GM23248 (cell line): ENCODE measurements at regions not wholly inside any gene's neighbourhood (a gene's known extent, or its start where the extent isn't known, plus 50 kb on each side); places are given as distances from the start of the nearest gene placed in this dataset.

Experiments
- DNase-seq: peaks from one replicate; pipeline ENCODE4 v3.0.0-alpha.2; 2015
- H2AFZ ChIP-seq: fragments of 200-600 bp; sonication (generic); 2 replicates; pipeline ENCODE4 v1.6.1; 2016; ENCODE audit warnings: antibody characterized with exemption
- H3F3A ChIP-seq: fragments of 200-600 bp; sonication (generic); 2 replicates; pipeline ENCODE4 v1.6.1; 2016; ENCODE audit warnings: mild to moderate bottlenecking, antibody characterized with exemption, mixed run types; ENCODE audit not compliant: insufficient read depth
- H3K27ac ChIP-seq: fragments of 200-600 bp; sonication (generic); 2 replicates; pipeline ENCODE4 v1.5.1; 2016; ENCODE audit warnings: mild to moderate bottlenecking
- H3K27me3 ChIP-seq: fragments of 200-600 bp; sonication (generic); replicated peaks from 2 replicates; pipeline ENCODE4 v1.6.1; 2016; ENCODE audit warnings: mild to moderate bottlenecking; ENCODE audit not compliant: insufficient read depth
- H3K36me3 ChIP-seq: fragments of 200-600 bp; sonication (generic); 2 replicates; pipeline ENCODE4 v1.6.1; 2016; ENCODE audit warnings: low read depth, mild to moderate bottlenecking
- H3K4me1 ChIP-seq: fragments of 200-600 bp; sonication (generic); 2 replicates; pipeline ENCODE4 v1.6.1; 2016; ENCODE audit warnings: mild to moderate bottlenecking; ENCODE audit not compliant: insufficient read depth
- H3K4me2 ChIP-seq: fragments of 200-600 bp; sonication (generic); one replicate; pipeline ENCODE4 v1.6.1; 2016; ENCODE audit warnings: mild to moderate bottlenecking; ENCODE audit not compliant: unreplicated experiment
- H3K4me3 ChIP-seq: fragments of 200-600 bp; sonication (generic); 2 replicates; pipeline ENCODE4 v1.5.1; 2016; ENCODE audit warnings: mild to moderate bottlenecking
- H3K79me2 ChIP-seq: fragments of 200-600 bp; sonication (generic); 2 replicates; pipeline ENCODE4 v1.6.1; 2016; ENCODE audit warnings: mild to moderate bottlenecking; ENCODE audit not compliant: insufficient read depth
- H3K9ac ChIP-seq: fragments of 200-600 bp; sonication (generic); 2 replicates; pipeline ENCODE4 v1.6.1; 2016; ENCODE audit warnings: mild to moderate bottlenecking
- H3K9me2 ChIP-seq: fragments of 200-600 bp; sonication (generic); 2 replicates; pipeline ENCODE4 v1.6.1; 2016; ENCODE audit warnings: mixed run types, mild to moderate bottlenecking, moderate library complexity; ENCODE audit not compliant: insufficient read depth
- H3K9me3 ChIP-seq: fragments of 200-600 bp; sonication (generic); one replicate; pipeline ENCODE4 v1.6.1; 2017; ENCODE audit warnings: low read depth
- H4K20me1 ChIP-seq: fragments of 200-600 bp; sonication (generic); 2 replicates; pipeline ENCODE4 v1.6.0; 2016; ENCODE audit not compliant: insufficient read depth
- EZH2 ChIP-seq: fragments of 200-600 bp; sonication (generic); IDR thresholded peaks from 2 replicates; pipeline ENCODE4 v1.6.1; 2018; ENCODE audit warnings: antibody characterized with exemption, mild to moderate bottlenecking; ENCODE audit not compliant: insufficient read depth, poor library complexity, severe bottlenecking
- EZH2phosphoT487 ChIP-seq: fragments of 200-600 bp; sonication (generic); IDR thresholded peaks from 2 replicates; pipeline ENCODE4 v1.6.1; 2018; ENCODE audit warnings: antibody characterized with exemption, moderate library complexity, mild to moderate bottlenecking, low read depth; ENCODE audit not compliant: insufficient read depth
- WGBS, 2 experiments: methylation state at CpG; one replicate each; pipeline ENCODE4 v1.1.6; 2015 to 2017; ENCODE audit warnings: low lambda C conversion rate in 2 of 2, low coverage in 1 of 2; ENCODE audit errors: missing lambda C conversion rate in 2 of 2; 5-methylcytosine and 5-hydroxymethylcytosine counted together
- in situ Hi-C: fragments of 300-500 bp; cut with MboI; formaldehyde crosslinking; loops from 2 replicates; pipeline ENCODE4 v1.15.0; 2020

DNA sequence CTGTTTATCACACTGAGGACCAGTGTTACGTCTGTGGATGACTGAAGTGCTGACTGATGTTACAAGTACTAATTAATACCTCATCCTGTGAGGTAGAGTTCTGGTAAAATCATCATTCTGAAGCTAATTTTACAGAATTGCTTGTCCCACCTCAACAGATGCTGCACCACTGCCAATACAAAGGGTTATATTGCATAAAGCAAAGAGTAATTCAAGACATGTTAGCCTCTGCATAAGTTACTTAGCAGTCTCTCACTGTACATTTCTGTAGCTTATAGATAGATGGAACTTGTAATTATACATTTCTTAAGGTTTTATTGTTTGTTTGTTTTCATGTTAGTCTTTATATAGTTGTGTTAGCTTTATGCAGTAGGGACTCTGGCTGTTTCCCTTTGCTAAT lies 513.6 kb downstream of the ANXA1 start:
- Histone ChIP-seq H3K4me2 (no peak overlapping the region), H3K4me1 (no peaks in the 10 kb centered on the region), H2AFZ (no peak overlapping the region), H4K20me1 (no peaks in the 10 kb centered on the region), H3K79me2 (no peaks in the 10 kb centered on the region), H3K9me2 (no peaks in the 10 kb centered on the region), H3K27me3 (no peaks in the 10 kb centered on the region), H3F3A (no peaks in the 10 kb centered on the region), H3K9ac (no peak overlapping the region), H3K27ac (no peak overlapping the region), H3K9me3 (no peaks in the 10 kb centered on the region), H3K36me3 (no peaks in the 10 kb centered on the region), H3K4me3 (no peak overlapping the region)
- TF ChIP-seq EZH2phosphoT487: no peak
- TF ChIP-seq EZH2: no peak
- 0 to 8% methylated on average over 1 of the region's 1 CpG for WGBS, 2 experiments
- no peak for DNase-seq
- in situ Hi-C loops: no loop called here

DNA sequence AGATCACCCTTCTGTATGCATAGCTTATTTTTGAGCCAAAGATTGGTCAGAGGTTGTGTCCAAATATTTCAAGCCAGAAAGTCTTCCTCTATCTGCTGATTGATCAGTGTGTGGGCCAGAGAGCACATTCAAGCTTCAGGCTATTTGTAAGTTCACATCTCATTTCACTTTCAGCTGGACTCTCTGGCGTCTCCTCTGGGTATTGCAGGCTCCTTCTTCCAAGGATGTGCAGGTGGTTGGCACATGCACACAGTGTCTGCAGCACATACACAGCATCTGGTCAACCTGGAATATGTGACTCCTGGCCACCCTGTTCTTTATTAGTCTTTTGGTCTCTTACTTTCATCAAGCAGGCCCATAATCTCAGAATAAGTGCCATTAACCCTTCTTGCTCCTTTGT lies 516.1 kb downstream of the ANXA1 start:
- 0 to 4% methylated on average over 1 of the region's 1 CpG for WGBS, 2 experiments
- Histone ChIP-seq H3K9me2 (no peaks in the 10 kb centered on the region), H4K20me1 (no peaks in the 10 kb centered on the region), H3K4me2 (no peak overlapping the region), H3F3A (no peaks in the 10 kb centered on the region), H3K27me3 (no peaks in the 10 kb centered on the region), H2AFZ (no peak overlapping the region), H3K36me3 (no peaks in the 10 kb centered on the region), H3K4me1 (no peaks in the 10 kb centered on the region), H3K9ac (no peak overlapping the region), H3K4me3 (no peak overlapping the region), H3K27ac (no peak overlapping the region), H3K79me2 (no peaks in the 10 kb centered on the region), H3K9me3 (no peaks in the 10 kb centered on the region)
- in situ Hi-C loops: no loop called here
- peak; percentile 18 for DNase-seq
- TF ChIP-seq EZH2phosphoT487 (no peak), EZH2 (no peak)

DNA sequence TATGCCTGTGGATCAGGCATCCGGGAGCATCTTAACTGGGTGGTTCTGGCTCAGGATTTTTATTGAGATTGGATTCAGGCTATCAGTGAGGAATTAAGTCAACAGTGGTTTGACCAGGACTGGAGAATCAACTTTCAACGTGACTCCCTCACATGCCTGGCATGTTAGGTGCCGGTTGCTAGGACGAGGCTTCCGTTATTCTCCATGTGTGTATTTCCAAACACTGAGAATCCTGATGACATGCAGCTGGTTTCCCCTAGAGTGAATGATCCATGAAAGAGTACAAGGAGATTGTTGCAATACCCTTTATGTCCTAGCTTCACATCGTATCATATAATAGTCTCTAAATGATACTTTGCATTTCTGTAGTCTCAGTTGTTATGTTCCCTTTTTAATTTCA lies 529.2 kb downstream of the ANXA1 start:
- WGBS, 2 experiments: 3 to 4% methylated on average over 6 of the region's 6 CpGs
- peak; percentile 12 for DNase-seq
- H3K9me3 ChIP-seq: no peaks in the 10 kb centered on the region

DNA sequence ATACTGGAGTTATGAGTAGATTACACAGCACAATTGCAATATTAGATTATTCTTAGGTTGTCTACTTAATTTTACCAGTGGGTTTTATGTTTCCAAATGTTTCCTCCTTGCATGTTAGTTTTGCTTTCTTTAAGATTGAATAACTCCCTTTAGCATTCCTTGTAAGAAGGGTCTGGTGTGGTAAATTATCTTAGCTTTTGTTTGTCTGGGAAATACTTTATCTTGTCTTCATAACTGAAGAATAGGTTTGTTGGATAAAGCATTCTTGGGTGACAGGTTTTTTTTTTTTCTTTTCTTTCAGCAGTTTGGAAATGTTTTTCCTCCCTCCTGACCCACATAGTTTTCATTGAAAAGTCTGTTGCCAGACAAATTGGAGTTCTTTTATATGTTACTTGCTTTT lies 531.1 kb downstream of the ANXA1 start:
- H3K4me1 ChIP-seq: peaks cover 8% of the 10 kb centered on the region; the same call in 1 of the 2 replicates
- H3K36me3 ChIP-seq: no peaks in the 10 kb centered on the region
- no peaks in the 10 kb centered on the region for H4K20me1 ChIP-seq
- DNase-seq: no peak
- H3K9ac ChIP-seq: no peak overlapping the region
- no peak overlapping the region for H3K4me2 ChIP-seq
- no peaks in the 10 kb centered on the region for H3K79me2 ChIP-seq
- H3K27me3 ChIP-seq: no peaks in the 10 kb centered on the region
- H3F3A ChIP-seq: no peaks in the 10 kb centered on the region
- no peak for TF ChIP-seq EZH2phosphoT487
- no peak for TF ChIP-seq EZH2
- H3K27ac ChIP-seq: no peak overlapping the region
- in situ Hi-C loops: loop anchor here (25.0 kb wide), 1 partner anchor 880 kb away; no protein-coding TSS in a partner anchor
- no peaks in the 10 kb centered on the region for H3K9me2 ChIP-seq
- no peaks in the 10 kb centered on the region for H3K9me3 ChIP-seq
- H2AFZ ChIP-seq: no peak overlapping the region
- H3K4me3 ChIP-seq: no peak overlapping the region

More for the DNA sequence above, 529.2 kb downstream of the ANXA1 start:
- Histone ChIP-seq H4K20me1 (no peaks in the 10 kb centered on the region), H3K4me3 (no peak overlapping the region), H2AFZ (no peak overlapping the region), H3K27ac (no peak overlapping the region), H3K79me2 (no peaks in the 10 kb centered on the region), H3K9me2 (no peaks in the 10 kb centered on the region), H3K4me2 (no peak overlapping the region), H3K27me3 (no peaks in the 10 kb centered on the region), H3K36me3 (no peaks in the 10 kb centered on the region), H3F3A (no peaks in the 10 kb centered on the region), H3K9ac (no peak overlapping the region), H3K4me1 (peaks cover 8% of the 10 kb centered on the region; the same call in 1 of the 2 replicates)
- TF ChIP-seq EZH2: no peak
- TF ChIP-seq EZH2phosphoT487: no peak
- in situ Hi-C loops: loop anchor here (25.0 kb wide), 1 partner anchor 881 kb away; no protein-coding TSS in a partner anchor

DNA sequence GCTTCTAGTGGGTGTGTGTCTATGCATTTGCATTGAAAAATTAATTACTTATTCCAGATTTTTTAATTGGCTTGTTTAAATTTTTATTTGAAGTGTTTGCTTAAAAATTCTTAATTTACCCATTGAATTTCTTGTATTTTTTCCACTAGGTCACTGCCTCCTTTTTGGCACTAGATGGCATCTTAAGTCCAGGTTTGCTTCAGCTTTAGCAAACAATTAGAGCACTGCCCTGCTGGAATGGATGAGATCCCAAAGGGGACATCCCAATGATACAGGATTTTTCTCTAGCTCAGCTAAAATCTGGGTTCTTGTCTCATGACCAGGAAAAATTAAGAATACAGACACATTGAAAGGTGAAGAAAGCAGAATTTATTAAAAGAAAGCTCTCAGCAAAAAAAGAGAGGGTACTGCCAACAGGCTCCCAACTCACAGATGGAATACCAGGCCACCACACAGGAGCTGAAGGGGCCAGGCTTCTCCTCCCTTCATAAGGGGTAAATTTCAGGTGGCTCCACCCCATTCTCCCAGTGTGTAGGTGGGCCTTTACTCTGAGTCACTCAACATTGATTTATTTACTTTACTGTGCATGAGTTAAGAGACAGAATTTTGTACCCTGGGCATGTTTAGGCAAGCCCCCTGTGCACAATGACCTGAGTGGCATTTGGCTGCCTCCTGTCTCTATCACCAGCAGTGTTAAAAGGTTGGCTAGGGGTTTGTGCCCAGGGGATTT lies 532.4 kb downstream of the ANXA1 start:
- no peaks in the 10 kb centered on the region for H3K9me2 ChIP-seq
- H3F3A ChIP-seq: no peaks in the 10 kb centered on the region
- no peak overlapping the region for H3K27ac ChIP-seq
- in situ Hi-C loops: loop anchor here (25.0 kb wide), 1 partner anchor 878 kb away; no protein-coding TSS in a partner anchor
- DNase-seq: peak; percentile 70
- no peaks in the 10 kb centered on the region for H3K79me2 ChIP-seq
- peak overlapping the region; percentile 27 for H2AFZ ChIP-seq
- H3K4me3 ChIP-seq: no peak overlapping the region
- no peaks in the 10 kb centered on the region for H3K36me3 ChIP-seq
- no peaks in the 10 kb centered on the region for H4K20me1 ChIP-seq
- H3K9me3 ChIP-seq: no peaks in the 10 kb centered on the region
- no peak overlapping the region for H3K9ac ChIP-seq
- H3K4me2 ChIP-seq: no peak overlapping the region
- H3K27me3 ChIP-seq: no peaks in the 10 kb centered on the region
- TF ChIP-seq EZH2phosphoT487: no peak
- no peak for TF ChIP-seq EZH2
- peaks cover 8% of the 10 kb centered on the region; the same call in 1 of the 2 replicates for H3K4me1 ChIP-seq
